ENCODE measurements at regions not wholly inside any gene's neighbourhood (a gene's known extent, or its start where the extent isn't known, plus 50 kb on each side); places are given as distances from the start of the nearest gene placed in this dataset.

DNA sequence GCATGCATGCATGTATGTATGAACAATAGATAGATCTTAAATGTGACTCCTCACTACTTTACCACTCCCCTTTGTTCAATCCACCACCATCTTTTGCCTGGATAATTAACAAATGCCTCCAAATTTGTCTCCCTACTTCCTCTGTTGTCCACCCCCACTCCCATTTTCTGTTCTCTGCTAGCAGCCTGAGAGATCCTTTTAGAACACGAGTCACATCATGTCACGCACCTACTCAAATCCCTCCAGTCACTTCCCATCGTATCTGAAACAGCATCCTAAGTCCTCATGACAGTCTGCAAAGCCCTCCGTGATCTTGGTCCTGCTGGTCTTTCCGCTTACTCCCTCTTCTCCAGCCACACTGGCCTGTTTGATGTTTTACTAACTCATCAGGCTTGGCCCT is 527.3 kb downstream of the EPHA4 start:
- no peak for TF ChIP-seq POLR2A (IDR thresholded peaks at IDR 0.05)
- TF ChIP-seq CTCF (IDR thresholded peaks at IDR 0.05), result no peak
